22Rv1 (cell line): ENCODE measurements at regions not wholly inside any gene's neighbourhood (a gene's known extent, or its start where the extent isn't known, plus 50 kb on each side); places are given as distances from the start of the nearest gene placed in this dataset.
"Not testable (repeated sequence)": the region's sequence is repeated elsewhere in the genome, so short reads cannot be mapped to it uniquely, and the experiment has no call there.

Experiments used
- H3K27ac ChIP-seq: fragments of 450-650 bp; 2 replicates; pipeline ENCODE4 v1.5.1; 2017
- ZFX ChIP-seq: fragments of 450-650 bp; IDR thresholded peaks from 2 replicates; pipeline ENCODE4 v1.6.1; 2017; ENCODE audit warnings: antibody characterized with exemption, borderline replicate concordance
- TF ChIP-seq, protein P1 (sequence below): fragments of 450-650 bp; IDR thresholded peaks from 2 replicates; pipeline ENCODE4 v1.5.1; 2017; ENCODE audit warnings: mild to moderate bottlenecking

DNA sequence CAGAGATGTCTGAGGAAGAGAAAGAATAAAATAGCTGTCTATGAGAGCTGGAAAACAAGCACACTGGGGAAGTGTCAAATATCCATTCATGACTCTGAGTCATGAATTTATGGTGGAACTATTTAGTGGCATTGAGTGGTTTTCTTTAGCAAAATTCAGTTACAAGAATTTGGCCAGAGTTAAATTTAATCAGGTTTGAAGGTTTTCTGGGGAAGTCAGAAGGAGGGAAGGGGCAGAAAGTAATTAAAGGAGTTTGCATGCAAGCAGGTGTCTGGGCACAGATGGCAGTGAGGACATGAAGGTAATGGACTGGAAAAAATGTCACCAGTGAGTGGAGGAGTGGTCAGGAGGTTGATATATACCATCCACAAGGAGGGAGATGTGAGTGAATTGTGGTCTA lies 121.9 kb upstream of the IVNS1ABP start:
- H3K27ac ChIP-seq, result no peak overlapping the region
- no peak for TF ChIP-seq ZFX
- TF ChIP-seq, protein P1, sequence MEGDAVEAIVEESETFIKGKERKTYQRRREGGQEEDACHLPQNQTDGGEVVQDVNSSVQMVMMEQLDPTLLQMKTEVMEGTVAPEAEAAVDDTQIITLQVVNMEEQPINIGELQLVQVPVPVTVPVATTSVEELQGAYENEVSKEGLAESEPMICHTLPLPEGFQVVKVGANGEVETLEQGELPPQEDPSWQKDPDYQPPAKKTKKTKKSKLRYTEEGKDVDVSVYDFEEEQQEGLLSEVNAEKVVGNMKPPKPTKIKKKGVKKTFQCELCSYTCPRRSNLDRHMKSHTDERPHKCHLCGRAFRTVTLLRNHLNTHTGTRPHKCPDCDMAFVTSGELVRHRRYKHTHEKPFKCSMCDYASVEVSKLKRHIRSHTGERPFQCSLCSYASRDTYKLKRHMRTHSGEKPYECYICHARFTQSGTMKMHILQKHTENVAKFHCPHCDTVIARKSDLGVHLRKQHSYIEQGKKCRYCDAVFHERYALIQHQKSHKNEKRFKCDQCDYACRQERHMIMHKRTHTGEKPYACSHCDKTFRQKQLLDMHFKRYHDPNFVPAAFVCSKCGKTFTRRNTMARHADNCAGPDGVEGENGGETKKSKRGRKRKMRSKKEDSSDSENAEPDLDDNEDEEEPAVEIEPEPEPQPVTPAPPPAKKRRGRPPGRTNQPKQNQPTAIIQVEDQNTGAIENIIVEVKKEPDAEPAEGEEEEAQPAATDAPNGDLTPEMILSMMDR, result no peak

DNA sequence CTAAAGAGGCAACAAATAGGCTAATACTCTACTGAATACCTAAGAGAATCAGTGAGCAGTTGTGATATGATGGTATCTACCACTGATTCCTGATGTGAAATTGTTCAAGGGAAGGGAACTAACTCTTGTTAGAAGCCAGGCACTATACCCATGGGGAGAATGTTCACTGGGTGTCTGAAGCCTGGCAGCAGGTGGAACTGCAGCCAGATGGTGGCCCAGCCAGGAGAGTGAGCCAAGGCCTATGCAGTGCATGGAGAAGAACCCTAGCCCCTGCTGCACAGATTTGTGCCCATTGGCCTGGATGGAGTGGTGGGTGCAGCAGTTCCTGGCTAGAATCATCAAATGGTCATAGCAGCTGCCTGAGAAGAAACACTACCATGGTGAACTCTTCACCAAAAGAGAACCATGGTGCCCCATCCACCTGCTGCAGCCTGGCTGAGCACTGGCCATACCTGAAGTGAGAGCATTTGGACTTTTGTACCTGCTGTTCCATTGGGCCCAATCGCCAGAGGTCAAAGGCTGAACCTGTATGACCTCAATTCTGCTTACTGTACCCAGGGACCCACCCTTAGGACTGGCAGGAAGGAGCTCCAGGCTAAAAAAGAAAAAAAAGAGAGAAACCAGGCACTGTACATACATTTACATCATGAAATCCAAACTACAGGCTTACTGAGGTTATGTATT lies 118.8 kb upstream of the IVNS1ABP start:
- no peak overlapping the region for H3K27ac ChIP-seq
- no peak for TF ChIP-seq ZFX
- TF ChIP-seq, protein P1, result no peak

DNA sequence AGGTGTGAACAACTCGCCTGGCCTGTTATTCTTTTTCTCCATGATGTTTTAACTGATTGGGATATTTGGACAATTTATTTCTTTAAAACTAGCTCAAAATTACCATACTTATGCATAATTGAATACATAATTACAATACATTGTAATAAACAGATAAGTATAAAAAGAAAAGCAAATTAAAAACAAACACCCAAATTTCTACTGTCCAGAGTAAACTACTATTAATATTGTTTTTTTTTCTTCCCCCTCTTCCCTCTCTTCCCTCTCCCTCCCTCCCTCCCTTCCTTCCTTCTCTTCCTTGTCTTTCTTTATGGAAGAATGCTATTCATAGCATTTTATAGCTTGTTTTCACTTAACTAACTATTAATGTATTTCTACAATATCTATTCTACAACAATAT lies 117.7 kb upstream of the IVNS1ABP start:
- H3K27ac ChIP-seq, result no peak overlapping the region
- TF ChIP-seq, protein P1, result no peak
- TF ChIP-seq ZFX, result no peak

DNA sequence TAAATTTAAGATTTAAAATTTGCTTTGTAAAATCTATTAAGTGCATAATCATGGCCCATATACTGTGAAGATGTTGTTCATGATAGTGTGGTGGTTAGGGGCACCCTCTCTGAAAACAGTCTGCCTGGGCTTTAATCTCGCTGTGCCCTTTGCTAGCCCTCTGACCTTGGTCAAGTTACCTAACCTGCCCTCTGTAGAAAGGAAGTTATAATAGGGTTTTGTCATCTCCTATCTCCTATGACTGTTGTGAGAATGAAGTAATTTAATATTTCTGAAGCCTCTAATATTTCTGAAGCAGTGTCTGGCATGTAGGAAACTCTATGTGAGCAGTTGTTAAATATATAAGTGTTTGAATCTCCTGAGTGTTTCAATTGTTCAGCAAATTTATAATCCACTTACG lies 116.6 kb upstream of the IVNS1ABP start:
- H3K27ac ChIP-seq, result no peak overlapping the region
- TF ChIP-seq, protein P1, result no peak
- TF ChIP-seq ZFX, result no peak

DNA sequence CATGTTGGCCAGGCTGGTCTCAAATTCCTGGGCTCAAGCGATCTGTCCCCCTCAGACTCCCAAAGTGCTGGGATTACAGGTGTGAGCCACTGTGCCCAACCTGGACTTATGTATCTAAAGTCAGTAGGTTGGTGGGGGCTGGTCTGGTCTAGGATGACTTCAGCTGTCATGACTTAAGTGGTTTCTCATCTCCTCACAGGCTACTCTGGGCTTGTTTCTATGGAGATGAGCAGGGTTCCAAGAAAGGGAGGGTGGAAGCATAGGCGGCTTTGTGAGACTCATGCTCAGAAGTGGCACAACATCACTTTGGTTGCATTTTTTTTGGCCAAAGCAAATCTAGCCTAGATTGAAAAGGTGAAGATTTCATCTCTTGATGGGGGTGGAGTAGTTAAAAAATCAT lies 115.9 kb upstream of the IVNS1ABP start:
- TF ChIP-seq, protein P1, result no peak
- no peak for TF ChIP-seq ZFX
- H3K27ac ChIP-seq, result no peak overlapping the region

DNA sequence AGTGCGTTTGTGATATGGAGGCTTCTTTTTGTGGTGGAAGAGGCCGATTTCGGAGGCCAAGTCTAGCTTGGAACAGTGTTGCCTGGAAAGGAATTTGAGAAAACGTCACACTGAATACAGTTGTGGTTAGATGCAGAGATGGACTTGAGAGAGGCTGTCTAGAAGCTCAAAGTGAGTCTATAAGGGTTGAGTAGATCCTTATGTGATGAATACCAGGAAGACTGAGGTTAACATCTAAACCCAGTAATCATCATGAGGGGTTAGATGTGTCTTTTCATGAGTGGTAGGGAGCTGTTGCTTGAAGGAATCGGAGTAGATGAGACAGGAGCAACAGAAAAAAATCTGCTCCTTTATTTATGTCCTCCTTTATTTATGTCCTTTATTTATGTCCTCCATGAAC lies 114.6 kb upstream of the IVNS1ABP start:
- H3K27ac ChIP-seq, result no peak overlapping the region
- TF ChIP-seq, protein P1, result no peak
- TF ChIP-seq ZFX, result no peak

DNA sequence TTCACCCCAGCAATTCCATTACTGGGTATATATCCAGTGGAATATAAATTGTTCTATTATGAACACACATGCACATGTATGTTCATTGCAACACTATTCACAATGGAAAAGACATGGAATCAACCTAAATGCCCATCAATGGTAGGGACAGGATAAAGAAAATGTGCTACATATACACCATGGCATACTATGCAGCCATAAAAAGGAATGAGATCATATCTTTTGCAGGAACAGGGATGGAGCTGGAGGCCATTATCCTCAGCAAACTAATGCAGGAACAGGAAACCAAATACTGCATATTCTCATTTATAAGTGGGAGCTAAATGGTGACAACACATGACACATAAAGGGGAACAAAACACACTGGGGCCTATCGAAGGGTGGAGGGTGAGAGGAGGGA lies 112.6 kb upstream of the IVNS1ABP start:
- not testable (repeated sequence) for H3K27ac ChIP-seq

DNA sequence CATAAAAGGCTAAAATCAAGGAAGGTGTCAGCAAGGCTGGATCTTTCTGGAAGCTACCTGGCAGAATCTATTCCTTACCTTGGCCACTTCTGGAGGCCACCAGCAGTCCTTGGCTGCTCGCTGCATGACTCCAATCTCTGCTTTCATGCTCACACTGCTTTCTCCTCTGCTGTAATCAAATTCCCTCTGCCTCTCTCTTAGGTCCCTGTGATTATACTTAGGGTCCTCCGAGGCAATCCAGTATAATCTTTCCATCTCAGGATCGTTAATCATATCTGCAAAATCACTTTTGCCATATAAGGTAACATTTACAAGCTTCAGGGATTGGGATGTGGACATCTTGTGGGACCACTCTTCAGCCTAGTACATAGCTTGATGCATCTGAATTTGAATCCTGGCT lies 110.7 kb upstream of the IVNS1ABP start:
- no peak overlapping the region for H3K27ac ChIP-seq
- TF ChIP-seq, protein P1, result no peak
- no peak for TF ChIP-seq ZFX
